ENCODE measurements at regions not wholly inside any gene's neighbourhood (a gene's known extent, or its start where the extent isn't known, plus 50 kb on each side); places are given as distances from the start of the nearest gene placed in this dataset.

DNA sequence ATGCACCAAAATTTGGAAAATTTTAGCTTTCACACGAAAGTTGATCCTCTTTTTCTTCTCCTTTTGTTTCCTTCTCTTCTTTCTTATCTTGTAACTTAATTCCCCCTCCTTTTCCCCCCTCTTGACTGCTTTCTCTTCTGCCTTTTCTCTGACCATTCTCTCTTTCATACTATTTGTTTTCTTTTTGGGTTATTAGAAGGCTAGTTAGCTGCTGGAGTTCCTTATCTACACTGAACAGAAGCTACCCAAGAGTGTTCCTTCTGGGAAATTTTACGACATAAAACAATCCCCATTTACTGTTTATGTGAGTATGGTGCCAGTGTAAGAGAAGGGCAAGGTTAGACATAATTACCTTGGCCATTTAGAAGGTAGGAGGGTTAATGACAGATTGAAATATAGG lies 218.4 kb upstream of the DTNA start:
- no TSS peak for BruUV-seq (replicated peaks)
- DNase-seq (ENCODE audit: low read depth, low spot score) (no peak), ATAC-seq (no peak)
- Histone ChIP-seq H3K36me3 (ENCODE audit: control insufficient read depth, insufficient read depth, low read length) (no peaks in the 10 kb centered on the region), H3K9me3 (ENCODE audit: control insufficient read depth, insufficient read depth, low read depth, low read length) (no peaks in the 10 kb centered on the region), H3K4me1 (ENCODE audit: control insufficient read depth, insufficient read depth, low read length) (no peaks in the 10 kb centered on the region), H3K27me3 (ENCODE audit: control insufficient read depth, insufficient read depth, low read length) (peaks cover 13% of the 10 kb centered on the region), H3K4me3 (ENCODE audit: low read depth in 2 of 2, low read length in 2 of 2) (no peak overlapping the region), H3K27ac (ENCODE audit: low read length) (no peak overlapping the region)
- CTCF ChIA-PET, result no interaction called here
- in situ Hi-C loops (cut with HindIII; ENCODE audit: low pct_unique_long_range_greater_than_20kb, low sequenced_read_pairs), result no loop called here
- POLR2A ChIA-PET, result no interaction called here
- intact Hi-C loops (cut with micrococcal nuclease; ENCODE audit: unreplicated experiment), result no loop called here
- TF ChIP-seq CTCF (IDR thresholded peaks at IDR 0.05) (no peak), SIN3A (IDR thresholded peaks at IDR 0.05; ENCODE audit: borderline replicate concordance, insufficient read depth, low read depth, low read length) (no peak)

GRCh38 chr18:34492652-34493051 lies 217.4 kb upstream of the DTNA start:
- Histone ChIP-seq H3K27ac (ENCODE audit: low read length) (no peak overlapping the region), H3K9me3 (ENCODE audit: control insufficient read depth, insufficient read depth, low read depth, low read length) (no peaks in the 10 kb centered on the region), H3K27me3 (ENCODE audit: control insufficient read depth, insufficient read depth, low read length) (peaks cover 13% of the 10 kb centered on the region), H3K4me1 (ENCODE audit: control insufficient read depth, insufficient read depth, low read length) (no peaks in the 10 kb centered on the region), H3K36me3 (ENCODE audit: control insufficient read depth, insufficient read depth, low read length) (no peaks in the 10 kb centered on the region), H3K4me3 (ENCODE audit: low read depth in 2 of 2, low read length in 2 of 2) (no peak overlapping the region)
- DNase-seq (ENCODE audit: low read depth, low spot score) (no peak), ATAC-seq (no peak)
- TF ChIP-seq SIN3A (IDR thresholded peaks at IDR 0.05; ENCODE audit: borderline replicate concordance, insufficient read depth, low read depth, low read length) (no peak), CTCF (IDR thresholded peaks at IDR 0.05) (no peak), TCF7L2 (IDR thresholded peaks at IDR 0.05; ENCODE audit: low read depth, low read length) (no peak), POLR2AphosphoS5 (IDR thresholded peaks at IDR 0.05; ENCODE audit: low read depth, low read length) (no peak)
- TF ChIP-seq, protein P1, sequence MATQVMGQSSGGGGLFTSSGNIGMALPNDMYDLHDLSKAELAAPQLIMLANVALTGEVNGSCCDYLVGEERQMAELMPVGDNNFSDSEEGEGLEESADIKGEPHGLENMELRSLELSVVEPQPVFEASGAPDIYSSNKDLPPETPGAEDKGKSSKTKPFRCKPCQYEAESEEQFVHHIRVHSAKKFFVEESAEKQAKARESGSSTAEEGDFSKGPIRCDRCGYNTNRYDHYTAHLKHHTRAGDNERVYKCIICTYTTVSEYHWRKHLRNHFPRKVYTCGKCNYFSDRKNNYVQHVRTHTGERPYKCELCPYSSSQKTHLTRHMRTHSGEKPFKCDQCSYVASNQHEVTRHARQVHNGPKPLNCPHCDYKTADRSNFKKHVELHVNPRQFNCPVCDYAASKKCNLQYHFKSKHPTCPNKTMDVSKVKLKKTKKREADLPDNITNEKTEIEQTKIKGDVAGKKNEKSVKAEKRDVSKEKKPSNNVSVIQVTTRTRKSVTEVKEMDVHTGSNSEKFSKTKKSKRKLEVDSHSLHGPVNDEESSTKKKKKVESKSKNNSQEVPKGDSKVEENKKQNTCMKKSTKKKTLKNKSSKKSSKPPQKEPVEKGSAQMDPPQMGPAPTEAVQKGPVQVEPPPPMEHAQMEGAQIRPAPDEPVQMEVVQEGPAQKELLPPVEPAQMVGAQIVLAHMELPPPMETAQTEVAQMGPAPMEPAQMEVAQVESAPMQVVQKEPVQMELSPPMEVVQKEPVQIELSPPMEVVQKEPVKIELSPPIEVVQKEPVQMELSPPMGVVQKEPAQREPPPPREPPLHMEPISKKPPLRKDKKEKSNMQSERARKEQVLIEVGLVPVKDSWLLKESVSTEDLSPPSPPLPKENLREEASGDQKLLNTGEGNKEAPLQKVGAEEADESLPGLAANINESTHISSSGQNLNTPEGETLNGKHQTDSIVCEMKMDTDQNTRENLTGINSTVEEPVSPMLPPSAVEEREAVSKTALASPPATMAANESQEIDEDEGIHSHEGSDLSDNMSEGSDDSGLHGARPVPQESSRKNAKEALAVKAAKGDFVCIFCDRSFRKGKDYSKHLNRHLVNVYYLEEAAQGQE (IDR thresholded peaks at IDR 0.05; ENCODE audit: insufficient read depth in 1 of 2, low read depth in 2 of 2, low read length in 1 of 2), result no peak
- in situ Hi-C loops (cut with HindIII; ENCODE audit: low pct_unique_long_range_greater_than_20kb, low sequenced_read_pairs), result no loop called here
- intact Hi-C loops (cut with micrococcal nuclease; ENCODE audit: unreplicated experiment), result no loop called here
- no TSS peak for BruUV-seq (replicated peaks)
- ChIA-PET POLR2A (no interaction called here), CTCF (no interaction called here)

DNA sequence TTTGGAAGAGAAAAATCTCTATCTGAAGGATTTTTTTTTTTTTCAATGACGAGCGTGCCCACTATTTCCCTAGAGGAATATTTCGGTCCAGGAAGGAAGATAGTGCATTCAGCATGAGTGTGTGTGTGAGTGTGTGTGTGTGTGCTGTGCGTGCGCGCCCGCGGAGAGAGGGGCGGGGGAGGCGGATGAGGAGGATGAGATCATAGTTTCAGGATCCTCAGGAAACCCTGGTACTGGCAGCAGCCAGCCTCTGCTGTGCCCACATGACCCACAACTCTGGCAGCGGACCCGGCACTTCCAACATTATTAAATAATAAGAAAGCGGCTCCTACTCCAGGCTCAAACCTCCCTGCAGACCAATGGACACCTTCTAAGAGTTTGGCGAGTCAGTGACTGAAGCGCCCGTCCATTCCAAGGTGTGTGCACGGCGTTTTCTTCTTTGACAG lies 217.0 kb upstream of the DTNA start:
- in situ Hi-C loops (cut with HindIII; ENCODE audit: low pct_unique_long_range_greater_than_20kb, low sequenced_read_pairs) (no loop called here), intact Hi-C loops (cut with micrococcal nuclease; ENCODE audit: unreplicated experiment) (no loop called here)
- no peak for DNase-seq (ENCODE audit: low read depth, low spot score)
- Histone ChIP-seq H3K36me3 (ENCODE audit: control insufficient read depth, insufficient read depth, low read length) (no peaks in the 10 kb centered on the region), H3K9me3 (ENCODE audit: control insufficient read depth, insufficient read depth, low read depth, low read length) (no peaks in the 10 kb centered on the region), H3K27me3 (ENCODE audit: control insufficient read depth, insufficient read depth, low read length) (peaks cover 13% of the 10 kb centered on the region), H3K4me1 (ENCODE audit: control insufficient read depth, insufficient read depth, low read length) (no peaks in the 10 kb centered on the region), H3K4me3 (ENCODE audit: low read depth in 2 of 2, low read length in 2 of 2) (peak overlapping the region in 1 of 2 experiments; percentile 9; a peak in 1 of 4 replicates), H3K27ac (ENCODE audit: low read length) (no peak overlapping the region)
- ChIA-PET CTCF (no interaction called here), POLR2A (no interaction called here)
- BruUV-seq (replicated peaks), result no TSS peak
- TF ChIP-seq, protein P1 (IDR thresholded peaks at IDR 0.05; ENCODE audit: insufficient read depth in 1 of 2, low read depth in 2 of 2, low read length in 1 of 2), result no peak
- TF ChIP-seq TCF7L2 (IDR thresholded peaks at IDR 0.05; ENCODE audit: low read depth, low read length) (no peak), POLR2AphosphoS5 (IDR thresholded peaks at IDR 0.05; ENCODE audit: low read depth, low read length) (no peak)
- ATAC-seq, result no peak

Data from Panc1 (cell line).